ENCODE measurements at regions not wholly inside any gene's neighbourhood (a gene's known extent, or its start where the extent isn't known, plus 50 kb on each side); places are given as distances from the start of the nearest gene placed in this dataset.

- BruUV-seq (replicated peaks) = no TSS peak
- Histone ChIP-seq H3K79me2 (ENCODE audit: control insufficient read depth, insufficient read depth, low read length) (no peaks in the 10 kb centered on the region), H3K4me3 (no peak overlapping the region), H3K36me3 (ENCODE audit: control insufficient read depth in 2 of 2, insufficient read depth in 2 of 2, low read length in 1 of 2) (no peaks in the 10 kb centered on the region), H3K9me3 (replicated peaks; ENCODE audit: control insufficient read depth, insufficient read depth, low read length) (no peaks in the 10 kb centered on the region), H2AFZ (ENCODE audit: control insufficient read depth, low read depth, low read length) (no peak overlapping the region), H4K20me1 (ENCODE audit: control insufficient read depth, insufficient read depth) (no peaks in the 10 kb centered on the region), H3K4me2 (ENCODE audit: control insufficient read depth, insufficient read depth) (no peak overlapping the region), H3K27me3 (replicated peaks in 1 of 2; ENCODE audit: control insufficient read depth in 2 of 2, insufficient read depth in 2 of 2, low read length in 1 of 2) (no peaks in the 10 kb centered on the region), H3K4me1 (ENCODE audit: control insufficient read depth, insufficient read depth, low read length) (no peaks in the 10 kb centered on the region), H3K9ac (ENCODE audit: control insufficient read depth, insufficient read depth, low read length) (no peak overlapping the region), H3K27ac (ENCODE audit: control insufficient read depth, insufficient read depth) (no peak overlapping the region)
- FAIRE-seq (no peak), ATAC-seq (no peak), DNase-seq (ENCODE audit: low read depth, low spot score) (no peak)
- ChIA-PET SMC1A (ENCODE audit: uncharacterized antibody, unreplicated experiment) (interaction anchor here (1.1 kb wide), 1 partner anchor 11 kb away, joined by 3 read pairs; no protein-coding TSS in a partner anchor), CTCF (no interaction called here), POLR2A (no interaction called here), RAD21 (ENCODE audit: unreplicated experiment) (no interaction called here)
- 0% methylated on average over 1 of the region's 1 CpG for WGBS (ENCODE audit: insufficient coverage, insufficient replicate concordance, low lambda C conversion rate, missing lambda C conversion rate)
- intact Hi-C loops (cut with micrococcal nuclease; ENCODE audit: unreplicated experiment) = no loop called here
- TF ChIP-seq PML (IDR thresholded peaks at IDR 0.05; ENCODE audit: low read length) (no peak), STAT3 (IDR thresholded peaks at IDR 0.05; ENCODE audit: low read depth, low read length) (no peak), RUNX3 (IDR thresholded peaks at IDR 0.05; ENCODE audit: low read length) (no peak), MEF2B (IDR thresholded peaks at IDR 0.05; ENCODE audit: partially characterized antibody, poor library complexity, severe bottlenecking) (no peak)
- in situ Hi-C loops (cut with MboI) = no loop called here
These were observed 211.1 kb upstream of the ZIC3 start for GRCh38 chrX:137354851-137355250.

GRCh38 chrX:137353404-137353803 is 212.5 kb upstream of the ZIC3 start:
- Histone ChIP-seq H3K27me3 (replicated peaks in 1 of 2; ENCODE audit: control insufficient read depth in 2 of 2, insufficient read depth in 2 of 2, low read length in 1 of 2) (no peaks in the 10 kb centered on the region), H4K20me1 (ENCODE audit: control insufficient read depth, insufficient read depth) (no peaks in the 10 kb centered on the region), H3K9me3 (replicated peaks; ENCODE audit: control insufficient read depth, insufficient read depth, low read length) (no peaks in the 10 kb centered on the region), H3K4me3 (no peak overlapping the region), H3K36me3 (ENCODE audit: control insufficient read depth in 2 of 2, insufficient read depth in 2 of 2, low read length in 1 of 2) (no peaks in the 10 kb centered on the region), H3K79me2 (ENCODE audit: control insufficient read depth, insufficient read depth, low read length) (no peaks in the 10 kb centered on the region), H3K4me1 (ENCODE audit: control insufficient read depth, insufficient read depth, low read length) (no peaks in the 10 kb centered on the region), H3K4me2 (ENCODE audit: control insufficient read depth, insufficient read depth) (no peak overlapping the region), H3K27ac (ENCODE audit: control insufficient read depth, insufficient read depth) (no peak overlapping the region), H2AFZ (ENCODE audit: control insufficient read depth, low read depth, low read length) (no peak overlapping the region), H3K9ac (ENCODE audit: control insufficient read depth, insufficient read depth, low read length) (no peak overlapping the region)
- FAIRE-seq (no peak), ATAC-seq (no peak), DNase-seq (ENCODE audit: low read depth, low spot score) (no peak)
- ChIA-PET SMC1A (ENCODE audit: uncharacterized antibody, unreplicated experiment) (interaction anchor here (1.3 kb wide), 1 partner anchor 10 kb away, joined by 3 read pairs; no protein-coding TSS in a partner anchor), RAD21 (ENCODE audit: unreplicated experiment) (no interaction called here), POLR2A (interaction anchor here (0.6 kb wide), 1 partner anchor 1506 kb away, joined by 3 read pairs; no protein-coding TSS in a partner anchor), CTCF (interaction anchor here (0.6 kb wide), 1 partner anchor 54 kb away, joined by 6 read pairs; no protein-coding TSS in a partner anchor)
- in situ Hi-C loops (cut with MboI) = no loop called here
- WGBS (ENCODE audit: insufficient coverage, insufficient replicate concordance, low lambda C conversion rate, missing lambda C conversion rate) = 0% methylated on average over 1 of the region's 1 CpG
- no TSS peak for BruUV-seq (replicated peaks)
- intact Hi-C loops (cut with micrococcal nuclease; ENCODE audit: unreplicated experiment) = no loop called here
- no peak for TF ChIP-seq SRF (IDR thresholded peaks at IDR 0.05; ENCODE audit: low read depth in 2 of 2, low read length in 2 of 2)
- TF ChIP-seq STAT1 (conservative IDR thresholded peaks at IDR 0.05) = no peak
- TF ChIP-seq KAT2A (conservative IDR thresholded peaks at IDR 0.05; ENCODE audit: control insufficient read depth, low read depth, low read length) = no peak
- TF ChIP-seq PKNOX1 (IDR thresholded peaks at IDR 0.05) = no peak
- no peak for TF ChIP-seq YY1 (IDR thresholded peaks at IDR 0.05; ENCODE audit: low read depth, low read length)
- TF ChIP-seq CEBPB (IDR thresholded peaks at IDR 0.05; ENCODE audit: borderline replicate concordance in 1 of 2, low read depth in 2 of 2, low read length in 2 of 2) = no peak
- peak; percentile 52 for TF ChIP-seq SPI1 (IDR thresholded peaks at IDR 0.05; ENCODE audit: borderline replicate concordance, insufficient read depth, low read depth, low read length)
- no peak for TF ChIP-seq MLLT1 (IDR thresholded peaks at IDR 0.05)
- peak; percentile 32 to 45; a peak in 1 of 4 replicates for TF ChIP-seq IKZF2 (IDR thresholded peaks at IDR 0.05)
- no peak for TF ChIP-seq RELA (IDR thresholded peaks at IDR 0.05; ENCODE audit: borderline replicate concordance, partially characterized antibody)
- no peak for TF ChIP-seq CHD1 (IDR thresholded peaks at IDR 0.05; ENCODE audit: low read depth, low read length)
- TF ChIP-seq MTA2 (IDR thresholded peaks at IDR 0.05; ENCODE audit: low read depth) = 0 out of 2 replicates have a peak, but pooled peaks have one; percentile 14
- TF ChIP-seq MEF2B (IDR thresholded peaks at IDR 0.05; ENCODE audit: partially characterized antibody, poor library complexity, severe bottlenecking) = peak; percentile 71
